Spinal cord (tissue), 9 donors: ENCODE measurements at regions not wholly inside any gene's neighbourhood (a gene's known extent, or its start where the extent isn't known, plus 50 kb on each side); places are given as distances from the start of the nearest gene placed in this dataset.
A peak's percentile ranks its signal among the peaks of the same experiment; 100 is the strongest.
"Not testable (repeated sequence)": the region's sequence is repeated elsewhere in the genome, so short reads cannot be mapped to it uniquely, and the experiment has no call there.

ENCODE experiments used
- DNase-seq, 6 donors: peaks; one replicate each; pipeline versions ENCODE4 v3.0.0 to v3.0.0-alpha.2; 2013 to 2015; ENCODE audit warnings: low spot score in 6 of 6, low read depth in 4 of 6
- H3K27ac ChIP-seq: one replicate; pipeline ENCODE4 v1.5.1; 2013; ENCODE audit warnings: low read depth, low read length, control low read depth
- H3K27me3 ChIP-seq: one replicate; pipeline ENCODE4 v1.6.1; 2013; ENCODE audit warnings: low read length; ENCODE audit not compliant: control insufficient read depth, insufficient read depth
- H3K36me3 ChIP-seq: one replicate; pipeline ENCODE4 v1.6.1; 2013; ENCODE audit warnings: low read length; ENCODE audit not compliant: control insufficient read depth, insufficient read depth
- H3K4me1 ChIP-seq: one replicate; pipeline ENCODE4 v1.6.1; 2013; ENCODE audit warnings: low read length; ENCODE audit not compliant: control insufficient read depth, insufficient read depth
- H3K4me3 ChIP-seq: one replicate; pipeline ENCODE4 v1.5.1; 2013; ENCODE audit warnings: low read depth, low read length, control low read depth
- H3K9me3 ChIP-seq: one replicate; pipeline ENCODE4 v1.6.1; 2013; ENCODE audit warnings: low read length; ENCODE audit not compliant: control insufficient read depth, insufficient read depth
- WGBS: methylation state at CpG from one replicate; pipeline ENCODE4 v1.1.5; 2013; ENCODE audit warnings: missing lambda C conversion rate; ENCODE audit not compliant: insufficient coverage; 5-methylcytosine and 5-hydroxymethylcytosine counted together
- donor health status: healthy.

- no peak overlapping the region for H3K27ac ChIP-seq
- H3K4me1 ChIP-seq = no peaks in the 10 kb centered on the region
- no peak overlapping the region for H3K4me3 ChIP-seq
- no peaks in the 10 kb centered on the region for H3K9me3 ChIP-seq
- no peaks in the 10 kb centered on the region for H3K36me3 ChIP-seq
- no peaks in the 10 kb centered on the region for H3K27me3 ChIP-seq
- 81% methylated on average over 3 of the region's 6 CpGs for WGBS
- DNase-seq = no peak
Observed at GRCh38 chr9:73916016-73916673, 581.0 kb upstream of the RORB start.

GRCh38 chr9:73919712-73920111, 577.4 kb upstream of the RORB start:
- Histone ChIP-seq H3K9me3 (no peaks in the 10 kb centered on the region), H3K27ac (no peak overlapping the region), H3K4me1 (no peaks in the 10 kb centered on the region), H3K36me3 (no peaks in the 10 kb centered on the region), H3K4me3 (no peak overlapping the region), H3K27me3 (no peaks in the 10 kb centered on the region)
- WGBS = no CpG with 5 or more reads among the region's 3 CpGs
- DNase-seq = no peak

- H3K4me1 ChIP-seq = no peaks in the 10 kb centered on the region
- no peaks in the 10 kb centered on the region for H3K9me3 ChIP-seq
- peak in 1 of 6 donors; percentile 27 for DNase-seq
- H3K4me3 ChIP-seq = no peak overlapping the region
- no peaks in the 10 kb centered on the region for H3K27me3 ChIP-seq
- no peak overlapping the region for H3K27ac ChIP-seq
- no CpG with 5 or more reads among the region's 4 CpGs for WGBS
- H3K36me3 ChIP-seq = no peaks in the 10 kb centered on the region
Observed at GRCh38 chr9:73923796-73924195, 573.3 kb upstream of the RORB start.

GRCh38 chr9:73951147-73951546, 546.0 kb upstream of the RORB start:
- no peak for DNase-seq
- Histone ChIP-seq H3K4me1 (no peaks in the 10 kb centered on the region), H3K4me3 (no peak overlapping the region), H3K27me3 (no peaks in the 10 kb centered on the region), H3K27ac (no peak overlapping the region), H3K36me3 (no peaks in the 10 kb centered on the region), H3K9me3 (no peaks in the 10 kb centered on the region)
- 50% methylated on average over 2 of the region's 4 CpGs for WGBS

- Histone ChIP-seq H3K4me3 (no peak overlapping the region), H3K27ac (no peak overlapping the region), H3K9me3 (no peaks in the 10 kb centered on the region), H3K4me1 (no peaks in the 10 kb centered on the region), H3K27me3 (no peaks in the 10 kb centered on the region), H3K36me3 (no peaks in the 10 kb centered on the region)
- WGBS = 75% methylated on average over 3 of the region's 4 CpGs
- no peak for DNase-seq
Observed at GRCh38 chr9:73962792-73963191, 534.3 kb upstream of the RORB start.

DNA sequence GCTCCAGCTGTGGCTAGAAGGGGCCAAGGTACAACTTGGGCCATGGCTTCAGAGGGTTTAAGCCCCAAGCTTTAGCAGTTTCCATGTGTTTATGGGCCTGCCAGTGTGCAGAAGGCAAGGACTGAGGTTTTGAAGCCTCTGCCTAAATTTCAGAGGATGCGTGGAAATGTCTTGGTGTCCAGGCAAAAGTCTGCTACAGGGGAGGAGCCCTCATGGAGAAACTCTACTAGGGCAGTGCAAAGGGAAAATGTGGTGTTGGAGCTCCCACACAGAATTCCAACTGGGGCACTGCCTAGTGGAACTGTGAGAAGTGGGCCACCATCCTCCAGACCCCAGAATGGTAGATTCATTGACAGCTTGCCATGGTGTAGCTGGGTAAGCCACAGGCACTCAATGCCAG, 527.2 kb upstream of the RORB start:
- no peak for DNase-seq
- Histone ChIP-seq H3K4me3 (no peak overlapping the region), H3K36me3 (no peaks in the 10 kb centered on the region), H3K9me3 (peaks cover 3% of the 10 kb centered on the region), H3K4me1 (no peaks in the 10 kb centered on the region), H3K27me3 (no peaks in the 10 kb centered on the region), H3K27ac (no peak overlapping the region)
- 88% methylated on average over 1 of the region's 1 CpG for WGBS

DNA sequence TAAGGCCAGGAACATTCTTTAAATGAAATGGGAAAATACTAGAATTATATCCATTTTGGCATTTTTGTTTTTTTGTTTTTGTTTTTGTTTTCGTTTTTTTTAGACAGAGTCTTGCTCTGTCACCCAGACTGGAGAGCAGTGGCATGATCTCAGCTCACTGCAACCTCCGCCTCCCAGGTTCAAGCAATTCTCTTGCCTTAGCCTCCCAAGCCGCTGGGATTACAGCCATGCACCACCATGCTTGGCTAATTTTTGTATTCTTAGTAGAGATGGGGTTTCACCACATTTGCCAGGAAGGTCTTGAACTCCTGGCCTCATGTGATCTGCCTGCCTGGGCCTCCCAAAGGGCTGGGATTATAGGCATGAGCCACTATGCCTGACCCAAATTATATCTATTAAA, 520.7 kb upstream of the RORB start:
- DNase-seq, H3K9me3 ChIP-seq, H3K27ac ChIP-seq, H3K36me3 ChIP-seq, H3K4me1 ChIP-seq, H3K4me3 ChIP-seq, H3K27me3 ChIP-seq: not testable (repeated sequence)
- 100% methylated on average over 1 of the region's 3 CpGs for WGBS

DNA sequence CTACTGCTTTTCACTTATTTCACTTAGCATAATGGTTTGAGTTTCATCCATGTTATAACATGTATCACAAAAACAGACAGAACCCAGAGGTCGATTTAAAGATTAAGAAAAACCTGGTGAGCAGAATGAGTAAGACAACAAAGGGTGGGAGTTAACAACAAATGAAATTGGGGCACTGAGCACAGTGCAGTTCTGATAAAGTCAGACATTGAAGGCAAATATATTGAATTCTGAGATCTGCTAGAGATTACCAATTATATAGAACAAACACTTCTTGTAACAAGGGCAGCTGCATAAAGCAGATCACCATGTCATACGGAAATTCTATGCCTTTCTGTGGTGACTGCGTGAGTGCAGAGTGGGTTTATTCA, 517.3 kb upstream of the RORB start:
- no CpG with 5 or more reads among the region's 3 CpGs for WGBS
- DNase-seq = no peak
- Histone ChIP-seq H3K9me3 (no peaks in the 10 kb centered on the region), H3K27ac (no peak overlapping the region), H3K4me3 (no peak overlapping the region), H3K27me3 (no peaks in the 10 kb centered on the region), H3K4me1 (no peaks in the 10 kb centered on the region), H3K36me3 (no peaks in the 10 kb centered on the region)

- Histone ChIP-seq H3K9me3 (peaks cover under 1% of the 10 kb centered on the region), H3K27ac (no peak overlapping the region), H3K36me3 (no peaks in the 10 kb centered on the region), H3K27me3 (no peaks in the 10 kb centered on the region), H3K4me3 (no peak overlapping the region), H3K4me1 (no peaks in the 10 kb centered on the region)
- DNase-seq = no peak
Observed at GRCh38 chr9:73980754-73981153, 516.4 kb upstream of the RORB start.

DNA sequence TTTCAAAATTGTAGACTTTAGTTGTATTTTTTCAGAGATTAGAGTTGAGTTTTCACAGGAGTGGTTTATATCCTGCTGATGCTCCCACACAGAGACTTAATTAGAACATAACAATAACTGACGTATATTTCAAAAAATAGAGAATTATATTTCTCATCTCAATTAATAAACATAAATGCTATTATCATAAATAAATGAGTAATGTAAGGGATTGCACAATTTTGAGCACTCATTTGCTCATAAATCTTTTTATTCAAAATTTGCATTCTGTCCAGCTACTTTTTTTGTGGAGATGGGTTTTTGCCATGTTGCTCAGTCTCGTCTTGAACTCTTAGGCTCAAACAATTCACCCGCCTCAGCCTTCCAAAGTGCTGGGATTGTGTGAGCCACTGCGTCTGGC, 515.7 kb upstream of the RORB start:
- Histone ChIP-seq H3K36me3 (no peaks in the 10 kb centered on the region), H3K4me3 (no peak overlapping the region), H3K4me1 (no peaks in the 10 kb centered on the region), H3K9me3 (peaks cover 3% of the 10 kb centered on the region), H3K27ac (no peak overlapping the region), H3K27me3 (no peaks in the 10 kb centered on the region)
- WGBS = 100% methylated on average over 1 of the region's 4 CpGs
- DNase-seq = no peak
